H1 (cell line): ENCODE measurements at regions not wholly inside any gene's neighbourhood (a gene's known extent, or its start where the extent isn't known, plus 50 kb on each side); places are given as distances from the start of the nearest gene placed in this dataset.

ENCODE experiments used
- CTCF ChIA-PET: fragments of 300-600 bp; sonication (Branson Sonifier 250); formaldehyde crosslinking; loops from one replicate; lab custom pipeline; 2021; ENCODE audit not compliant: partially characterized antibody; lab: Charles Lee
- POLR2A ChIA-PET: fragments of 300-600 bp; sonication (Branson Sonifier 250); formaldehyde crosslinking; loops from one replicate; lab custom pipeline; 2021; ENCODE audit warnings: inconsistent platforms; ENCODE audit not compliant: partially characterized antibody; lab: Charles Lee
- DNase-seq, 2 experiments: peaks; one replicate each; pipeline versions ENCODE4 v3.0.0 to v3.0.0-alpha.2; 2010 to 2022; ENCODE audit warnings: low spot score in 2 of 2, low read depth in 1 of 2, mixed read lengths in 1 of 2
- FAIRE-seq: peaks from 2 replicates; lab custom pipeline; 2011; peaks lifted over from hg19 to GRCh38; lab: Jason Lieb, UNC
- H2AFZ ChIP-seq: 2 replicates; pipeline ENCODE4 v1.8.1; 2012; ENCODE audit warnings: low read length, inconsistent platforms
- H2AK5ac ChIP-seq: 2 replicates; pipeline ENCODE4 v1.6.1; 2013; ENCODE audit warnings: low read depth, low read length
- H2BK120ac ChIP-seq: replicated peaks from 2 replicates; pipeline ENCODE3; 2013; ENCODE audit warnings: low read depth, low read length, inconsistent platforms
- H2BK12ac ChIP-seq: 2 replicates; pipeline ENCODE4 v1.6.1; 2013; ENCODE audit warnings: low read depth, low read length
- H2BK15ac ChIP-seq: 2 replicates; pipeline ENCODE4 v1.6.1; 2013; ENCODE audit warnings: low read length
- H2BK20ac ChIP-seq: 2 replicates; pipeline ENCODE4 v1.6.1; 2013; ENCODE audit warnings: low read length
- H2BK5ac ChIP-seq: 2 replicates; pipeline ENCODE4 v1.6.1; 2013; ENCODE audit warnings: low read depth, low read length
- H3K14ac ChIP-seq: 2 replicates; pipeline ENCODE4 v1.6.1; 2013; ENCODE audit warnings: inconsistent platforms; ENCODE audit not compliant: insufficient read length
- H3K18ac ChIP-seq: 2 replicates; pipeline ENCODE4 v1.6.1; 2013; ENCODE audit warnings: low read length; ENCODE audit errors: extremely low read depth
- H3K23ac ChIP-seq: 2 replicates; pipeline ENCODE4 v1.6.1; 2013; ENCODE audit warnings: inconsistent platforms; ENCODE audit not compliant: insufficient read length
- H3K23me2 ChIP-seq: 2 replicates; pipeline ENCODE4 v1.6.1; 2013; ENCODE audit warnings: low read depth, low read length
- H3K27ac ChIP-seq: 2 replicates; pipeline ENCODE4 v1.6.1; 2011; ENCODE audit warnings: low read depth, low read length, inconsistent platforms
- H3K27me3 ChIP-seq, 4 experiments: replicated peaks in 1 of 4; 1 replicate in 1 of 4; 2 replicates in 3 of 4; pipeline versions ENCODE4 v1.6.1 to v1.8.1; 2011 to 2013; ENCODE audit warnings: low read length in 3 of 4, mild to moderate bottlenecking in 3 of 4, inconsistent platforms in 2 of 4, mixed read lengths in 2 of 4, moderate library complexity in 1 of 4; ENCODE audit not compliant: control insufficient read depth in 3 of 4, insufficient read depth in 3 of 4; ENCODE audit errors: extremely low read depth in 1 of 4
- H3K36me3 ChIP-seq, 4 experiments: 2 replicates each; pipeline versions ENCODE4 v1.6.1 to v1.8.1; 2011 to 2013; ENCODE audit warnings: mild to moderate bottlenecking in 4 of 4, low read length in 3 of 4, moderate library complexity in 2 of 4, control low read depth in 1 of 4, inconsistent platforms in 1 of 4; ENCODE audit not compliant: insufficient read depth in 4 of 4, control insufficient read depth in 2 of 4
- H3K4ac ChIP-seq: replicated peaks from 2 replicates; pipeline ENCODE3; 2013; ENCODE audit warnings: low read length, low read depth, mixed read lengths, inconsistent platforms; ENCODE audit not compliant: insufficient read length
- H3K4me1 ChIP-seq, 4 experiments: replicated peaks in 1 of 4; 1 replicate in 1 of 4; 2 replicates in 3 of 4; pipeline versions ENCODE4 v1.6.1 to v1.8.1; 2011 to 2013; ENCODE audit warnings: low read length in 3 of 4, inconsistent platforms in 2 of 4, mixed read lengths in 1 of 4; ENCODE audit not compliant: insufficient read depth in 4 of 4, control insufficient read depth in 3 of 4
- H3K4me2 ChIP-seq, 2 experiments: 2 replicates each; pipeline versions ENCODE4 v1.6.1 to v1.8.1; 2011 to 2013; ENCODE audit warnings: low read depth in 2 of 2, low read length in 2 of 2, control low read depth in 1 of 2, inconsistent platforms in 1 of 2, mild to moderate bottlenecking in 1 of 2; ENCODE audit not compliant: insufficient read depth in 1 of 2
- H3K4me3 ChIP-seq, 4 experiments: fragments of 200-600, 300-600 bp in 1 of 4; sonication (generic), shearing (Covaris generic), sonication (Bioruptor Twin) in 1 of 4; 2 replicates each; pipeline versions ENCODE4 v1.5.1 to v1.8.1; 2011 to 2016; ENCODE audit warnings: low read length in 4 of 4, low read depth in 3 of 4, control low read depth in 2 of 4, inconsistent platforms in 2 of 4, mild to moderate bottlenecking in 2 of 4, mixed read lengths in 1 of 4, moderate library complexity in 1 of 4; ENCODE audit not compliant: insufficient read depth in 2 of 4; ENCODE audit errors: extremely low read depth in 1 of 4
- H3K56ac ChIP-seq: replicated peaks from 2 replicates; pipeline ENCODE3; 2013; ENCODE audit warnings: low read depth, mild to moderate bottlenecking, mixed read lengths, low read length, inconsistent platforms; ENCODE audit not compliant: insufficient read length
- H3K79me1 ChIP-seq: 2 replicates; pipeline ENCODE4 v1.6.1; 2013; ENCODE audit warnings: low read depth, low read length, control low read depth
- H3K79me2 ChIP-seq, 2 experiments: 2 replicates each; pipeline versions ENCODE4 v1.6.1 to v1.8.1; 2012 to 2013; ENCODE audit warnings: low read length in 2 of 2, mild to moderate bottlenecking in 2 of 2, inconsistent platforms in 1 of 2; ENCODE audit not compliant: insufficient read depth in 2 of 2, control insufficient read depth in 1 of 2
- H3K9ac ChIP-seq, 4 experiments: replicated peaks in 1 of 4; 1 replicate in 1 of 4; 2 replicates in 3 of 4; pipeline versions ENCODE4 v1.6.1 to v1.8.1; 2011 to 2013; ENCODE audit warnings: low read depth in 3 of 4, low read length in 3 of 4, control low read depth in 2 of 4, mild to moderate bottlenecking in 2 of 4, moderate library complexity in 2 of 4, inconsistent platforms in 1 of 4; ENCODE audit errors: extremely low read depth in 1 of 4
- H3K9me3 ChIP-seq, 2 experiments: 2 replicates each; pipeline versions ENCODE4 v1.6.1 to v1.8.1; 2012 to 2013; ENCODE audit warnings: mild to moderate bottlenecking in 2 of 2, moderate library complexity in 2 of 2, control low read depth in 1 of 2, inconsistent platforms in 1 of 2, low read depth in 1 of 2, low read length in 1 of 2, mixed read lengths in 1 of 2; ENCODE audit not compliant: insufficient read depth in 2 of 2
- H4K20me1 ChIP-seq, 2 experiments: replicated peaks in 1 of 2; 2 replicates each; pipeline versions ENCODE3 to v1.8.1; 2011 to 2013; ENCODE audit warnings: inconsistent platforms in 2 of 2, low read length in 2 of 2, mild to moderate bottlenecking in 1 of 2; ENCODE audit not compliant: insufficient read depth in 2 of 2, control insufficient read depth in 1 of 2
- H4K5ac ChIP-seq: 2 replicates; pipeline ENCODE4 v1.6.1; 2013; ENCODE audit warnings: low read length, low read depth, mixed read lengths, inconsistent platforms; ENCODE audit not compliant: insufficient read length
- H4K8ac ChIP-seq: 2 replicates; pipeline ENCODE4 v1.8.0; 2013; ENCODE audit warnings: mild to moderate bottlenecking, moderate library complexity, low read length, inconsistent platforms; ENCODE audit not compliant: insufficient read depth; ENCODE audit errors: extremely low read depth
- H4K91ac ChIP-seq: replicated peaks from 2 replicates; pipeline ENCODE3; 2013; ENCODE audit warnings: low read length, mixed read lengths, inconsistent platforms; ENCODE audit not compliant: insufficient read length
- BCL11A ChIP-seq, 2 experiments: IDR thresholded peaks; one replicate each; pipeline ENCODE4 v1.6.1; 2011; ENCODE audit warnings: low read depth in 2 of 2, low read length in 2 of 2, mild to moderate bottlenecking in 2 of 2
- NRF1 ChIP-seq: IDR thresholded peaks from 2 replicates; pipeline ENCODE4 v1.6.1; 2011; ENCODE audit warnings: mild to moderate bottlenecking, low read depth, low read length, improper control_type of control experiment
- RBBP5 ChIP-seq: IDR thresholded peaks from 2 replicates; pipeline ENCODE4 v1.7.1; 2012; ENCODE audit warnings: low read depth, mild to moderate bottlenecking, inconsistent platforms, low read length, moderate library complexity, borderline replicate concordance
- WGBS, 2 experiments: shearing (Covaris generic) in 1 of 2; methylation state at CpG; one replicate each; pipeline versions ENCODE4 v1.1.6 to v1.1.7; 2013 to 2015; ENCODE audit warnings: low lambda C conversion rate in 2 of 2, mixed read lengths in 2 of 2, inconsistent platforms in 1 of 2, low coverage in 1 of 2, missing lambda C conversion rate in 1 of 2; ENCODE audit not compliant: insufficient replicate concordance in 2 of 2, insufficient coverage in 1 of 2, insufficient read length in 1 of 2; ENCODE audit errors: extremely low coverage in 1 of 2, missing lambda C conversion rate in 1 of 2; 5-methylcytosine and 5-hydroxymethylcytosine counted together
- TF ChIP-seq, protein P1 (sequence below): IDR thresholded peaks from 2 replicates; pipeline ENCODE4 v1.6.1; 2012; ENCODE audit warnings: inconsistent platforms

DNA sequence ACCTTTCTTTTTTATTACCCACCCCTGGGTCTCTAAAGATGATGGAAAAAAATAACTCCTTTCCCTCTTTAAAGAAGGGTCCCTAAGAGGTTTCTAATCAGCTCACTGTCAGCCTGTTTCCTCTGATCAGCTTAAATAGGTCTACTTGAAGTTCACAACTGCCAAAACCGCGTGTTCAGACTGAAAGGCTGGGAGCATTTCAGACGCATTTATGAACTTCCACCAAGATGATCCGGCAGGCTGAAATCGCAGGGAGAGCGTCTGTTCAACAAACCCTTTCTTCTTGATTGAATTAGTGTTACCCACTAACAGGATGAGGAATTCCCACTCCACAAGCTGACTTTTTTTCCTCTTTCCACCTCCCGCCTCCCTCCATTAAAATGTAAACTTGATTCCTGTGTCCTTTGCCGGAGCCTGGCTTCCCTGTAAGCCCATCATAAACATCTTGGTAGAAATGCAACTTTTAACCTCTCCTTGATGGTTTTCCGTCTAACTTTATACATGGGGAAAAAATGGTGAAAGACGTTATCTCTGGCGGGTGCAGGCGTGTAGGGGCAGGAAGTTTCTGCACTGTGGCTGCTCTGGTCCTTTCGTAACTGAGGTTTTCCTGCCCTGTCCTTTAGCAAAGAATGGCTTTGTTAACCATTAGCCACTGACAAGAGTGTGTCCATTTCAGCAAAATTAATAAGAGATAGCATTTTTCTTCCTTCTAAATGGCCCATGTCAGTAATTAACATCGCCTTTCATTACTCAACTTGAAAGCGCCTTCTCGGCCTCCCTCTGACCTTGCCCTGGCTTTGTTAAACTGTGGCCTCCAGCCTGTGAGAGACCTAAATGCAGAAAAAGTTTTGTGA is 130.7 kb downstream of the BAMBI start:
- no peaks in the 10 kb centered on the region for H3K79me1 ChIP-seq
- DNase-seq: no peak
- no peaks in the 10 kb centered on the region; a peak in 1 of 4 replicates for H3K9me3 ChIP-seq
- H3K79me2 ChIP-seq: no peaks in the 10 kb centered on the region
- H3K27me3 ChIP-seq: no peaks in the 10 kb centered on the region
- H3K4me1 ChIP-seq: peaks cover 12 to 34% (median 26%) of the 10 kb centered on the region in 4 experiments; a peak in 6 of 7 replicates
- TF ChIP-seq BCL11A (IDR thresholded peaks at IDR 0.05; ENCODE audit: low read depth in 2 of 2, low read length in 2 of 2) (no peak), RBBP5 (no peak), NRF1 (no peak)
- TF ChIP-seq, protein P1, sequence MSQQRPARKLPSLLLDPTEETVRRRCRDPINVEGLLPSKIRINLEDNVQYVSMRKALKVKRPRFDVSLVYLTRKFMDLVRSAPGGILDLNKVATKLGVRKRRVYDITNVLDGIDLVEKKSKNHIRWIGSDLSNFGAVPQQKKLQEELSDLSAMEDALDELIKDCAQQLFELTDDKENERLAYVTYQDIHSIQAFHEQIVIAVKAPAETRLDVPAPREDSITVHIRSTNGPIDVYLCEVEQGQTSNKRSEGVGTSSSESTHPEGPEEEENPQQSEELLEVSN: 0 out of 2 replicates have a peak, but pooled peaks have one; percentile 19
- H3K14ac ChIP-seq: no peak overlapping the region
- no peaks in the 10 kb centered on the region for H4K20me1 ChIP-seq
- H3K4me2 ChIP-seq: peak overlapping the region; percentile 3 to 40; a peak in 3 of 4 replicates
- H3K4me3 ChIP-seq: no peak overlapping the region; a peak in 1 of 8 replicates
- H3K56ac ChIP-seq: no peak overlapping the region
- CTCF ChIA-PET: no interaction called here
- no peak overlapping the region for H2AK5ac ChIP-seq
- H3K27ac ChIP-seq: no peak overlapping the region
- peak overlapping the region; percentile 23 for H2BK20ac ChIP-seq
- H4K5ac ChIP-seq: no peak overlapping the region
- H4K91ac ChIP-seq: peak overlapping the region; percentile 18
- H2BK12ac ChIP-seq: no peak overlapping the region; the same call in 1 of the 2 replicates
- H2BK120ac ChIP-seq: peak overlapping the region; percentile 2
- POLR2A ChIA-PET: no interaction called here
- no peaks in the 10 kb centered on the region for H3K36me3 ChIP-seq
- no peak overlapping the region for H4K8ac ChIP-seq
- FAIRE-seq: peak; percentile 13
- H2BK15ac ChIP-seq: no peak overlapping the region
- no peak overlapping the region for H3K23ac ChIP-seq
- no peak overlapping the region for H3K9ac ChIP-seq
- 54% methylated on average over 16 of the region's 16 CpGs; no CpG with 5 or more reads in 1 of the 2 experiments for WGBS, 2 experiments
- 0 out of 2 replicates have a peak overlapping the region, but pooled peaks have one; percentile 28 for H2AFZ ChIP-seq
- H3K23me2 ChIP-seq: no peaks in the 10 kb centered on the region
- H2BK5ac ChIP-seq: no peak overlapping the region; the same call in 1 of the 2 replicates
- no peak overlapping the region for H3K4ac ChIP-seq
- no peak overlapping the region for H3K18ac ChIP-seq
